H1 (cell line): ENCODE measurements at regions not wholly inside any gene's neighbourhood (a gene's known extent, or its start where the extent isn't known, plus 50 kb on each side); places are given as distances from the start of the nearest gene placed in this dataset.
A peak's percentile ranks its signal among the peaks of the same experiment; 100 is the strongest.

Experiments
- CTCF ChIA-PET: fragments of 300-600 bp; sonication (Branson Sonifier 250); formaldehyde crosslinking; loops from one replicate; lab custom pipeline; 2021; ENCODE audit not compliant: partially characterized antibody; lab: Charles Lee
- POLR2A ChIA-PET: fragments of 300-600 bp; sonication (Branson Sonifier 250); formaldehyde crosslinking; loops from one replicate; lab custom pipeline; 2021; ENCODE audit warnings: inconsistent platforms; ENCODE audit not compliant: partially characterized antibody; lab: Charles Lee
- DNase-seq, 2 experiments: peaks; one replicate each; pipeline versions ENCODE4 v3.0.0 to v3.0.0-alpha.2; 2010 to 2022; ENCODE audit warnings: low spot score in 2 of 2, low read depth in 1 of 2, mixed read lengths in 1 of 2
- FAIRE-seq: peaks from 2 replicates; lab custom pipeline; 2011; peaks lifted over from hg19 to GRCh38; lab: Jason Lieb, UNC
- H2AFZ ChIP-seq: 2 replicates; pipeline ENCODE4 v1.8.1; 2012; ENCODE audit warnings: low read length, inconsistent platforms
- H2AK5ac ChIP-seq: 2 replicates; pipeline ENCODE4 v1.6.1; 2013; ENCODE audit warnings: low read depth, low read length
- H2BK120ac ChIP-seq: replicated peaks from 2 replicates; pipeline ENCODE3; 2013; ENCODE audit warnings: low read depth, low read length, inconsistent platforms
- H2BK12ac ChIP-seq: 2 replicates; pipeline ENCODE4 v1.6.1; 2013; ENCODE audit warnings: low read depth, low read length
- H2BK15ac ChIP-seq: 2 replicates; pipeline ENCODE4 v1.6.1; 2013; ENCODE audit warnings: low read length
- H2BK20ac ChIP-seq: 2 replicates; pipeline ENCODE4 v1.6.1; 2013; ENCODE audit warnings: low read length
- H2BK5ac ChIP-seq: 2 replicates; pipeline ENCODE4 v1.6.1; 2013; ENCODE audit warnings: low read depth, low read length
- H3K14ac ChIP-seq: 2 replicates; pipeline ENCODE4 v1.6.1; 2013; ENCODE audit warnings: inconsistent platforms; ENCODE audit not compliant: insufficient read length
- H3K18ac ChIP-seq: 2 replicates; pipeline ENCODE4 v1.6.1; 2013; ENCODE audit warnings: low read length; ENCODE audit errors: extremely low read depth
- H3K23ac ChIP-seq: 2 replicates; pipeline ENCODE4 v1.6.1; 2013; ENCODE audit warnings: inconsistent platforms; ENCODE audit not compliant: insufficient read length
- H3K23me2 ChIP-seq: 2 replicates; pipeline ENCODE4 v1.6.1; 2013; ENCODE audit warnings: low read depth, low read length
- H3K27ac ChIP-seq: 2 replicates; pipeline ENCODE4 v1.6.1; 2011; ENCODE audit warnings: low read depth, low read length, inconsistent platforms
- H3K27me3 ChIP-seq, 4 experiments: replicated peaks in 1 of 4; 1 replicate in 1 of 4; 2 replicates in 3 of 4; pipeline versions ENCODE4 v1.6.1 to v1.8.1; 2011 to 2013; ENCODE audit warnings: low read length in 3 of 4, mild to moderate bottlenecking in 3 of 4, inconsistent platforms in 2 of 4, mixed read lengths in 2 of 4, moderate library complexity in 1 of 4; ENCODE audit not compliant: control insufficient read depth in 3 of 4, insufficient read depth in 3 of 4; ENCODE audit errors: extremely low read depth in 1 of 4
- H3K36me3 ChIP-seq, 4 experiments: 2 replicates each; pipeline versions ENCODE4 v1.6.1 to v1.8.1; 2011 to 2013; ENCODE audit warnings: mild to moderate bottlenecking in 4 of 4, low read length in 3 of 4, moderate library complexity in 2 of 4, control low read depth in 1 of 4, inconsistent platforms in 1 of 4; ENCODE audit not compliant: insufficient read depth in 4 of 4, control insufficient read depth in 2 of 4
- H3K4ac ChIP-seq: replicated peaks from 2 replicates; pipeline ENCODE3; 2013; ENCODE audit warnings: low read length, low read depth, mixed read lengths, inconsistent platforms; ENCODE audit not compliant: insufficient read length
- H3K4me1 ChIP-seq, 4 experiments: replicated peaks in 1 of 4; 1 replicate in 1 of 4; 2 replicates in 3 of 4; pipeline versions ENCODE4 v1.6.1 to v1.8.1; 2011 to 2013; ENCODE audit warnings: low read length in 3 of 4, inconsistent platforms in 2 of 4, mixed read lengths in 1 of 4; ENCODE audit not compliant: insufficient read depth in 4 of 4, control insufficient read depth in 3 of 4
- H3K4me2 ChIP-seq, 2 experiments: 2 replicates each; pipeline versions ENCODE4 v1.6.1 to v1.8.1; 2011 to 2013; ENCODE audit warnings: low read depth in 2 of 2, low read length in 2 of 2, control low read depth in 1 of 2, inconsistent platforms in 1 of 2, mild to moderate bottlenecking in 1 of 2; ENCODE audit not compliant: insufficient read depth in 1 of 2
- H3K4me3 ChIP-seq, 4 experiments: fragments of 200-600, 300-600 bp in 1 of 4; sonication (generic), shearing (Covaris generic), sonication (Bioruptor Twin) in 1 of 4; 2 replicates each; pipeline versions ENCODE4 v1.5.1 to v1.8.1; 2011 to 2016; ENCODE audit warnings: low read length in 4 of 4, low read depth in 3 of 4, control low read depth in 2 of 4, inconsistent platforms in 2 of 4, mild to moderate bottlenecking in 2 of 4, mixed read lengths in 1 of 4, moderate library complexity in 1 of 4; ENCODE audit not compliant: insufficient read depth in 2 of 4; ENCODE audit errors: extremely low read depth in 1 of 4
- H3K56ac ChIP-seq: replicated peaks from 2 replicates; pipeline ENCODE3; 2013; ENCODE audit warnings: low read depth, mild to moderate bottlenecking, mixed read lengths, low read length, inconsistent platforms; ENCODE audit not compliant: insufficient read length
- H3K79me1 ChIP-seq: 2 replicates; pipeline ENCODE4 v1.6.1; 2013; ENCODE audit warnings: low read depth, low read length, control low read depth
- H3K79me2 ChIP-seq, 2 experiments: 2 replicates each; pipeline versions ENCODE4 v1.6.1 to v1.8.1; 2012 to 2013; ENCODE audit warnings: low read length in 2 of 2, mild to moderate bottlenecking in 2 of 2, inconsistent platforms in 1 of 2; ENCODE audit not compliant: insufficient read depth in 2 of 2, control insufficient read depth in 1 of 2
- H3K9ac ChIP-seq, 4 experiments: replicated peaks in 1 of 4; 1 replicate in 1 of 4; 2 replicates in 3 of 4; pipeline versions ENCODE4 v1.6.1 to v1.8.1; 2011 to 2013; ENCODE audit warnings: low read depth in 3 of 4, low read length in 3 of 4, control low read depth in 2 of 4, mild to moderate bottlenecking in 2 of 4, moderate library complexity in 2 of 4, inconsistent platforms in 1 of 4; ENCODE audit errors: extremely low read depth in 1 of 4
- H3K9me3 ChIP-seq, 2 experiments: 2 replicates each; pipeline versions ENCODE4 v1.6.1 to v1.8.1; 2012 to 2013; ENCODE audit warnings: mild to moderate bottlenecking in 2 of 2, moderate library complexity in 2 of 2, control low read depth in 1 of 2, inconsistent platforms in 1 of 2, low read depth in 1 of 2, low read length in 1 of 2, mixed read lengths in 1 of 2; ENCODE audit not compliant: insufficient read depth in 2 of 2
- H4K20me1 ChIP-seq, 2 experiments: replicated peaks in 1 of 2; 2 replicates each; pipeline versions ENCODE3 to v1.8.1; 2011 to 2013; ENCODE audit warnings: inconsistent platforms in 2 of 2, low read length in 2 of 2, mild to moderate bottlenecking in 1 of 2; ENCODE audit not compliant: insufficient read depth in 2 of 2, control insufficient read depth in 1 of 2
- H4K5ac ChIP-seq: 2 replicates; pipeline ENCODE4 v1.6.1; 2013; ENCODE audit warnings: low read length, low read depth, mixed read lengths, inconsistent platforms; ENCODE audit not compliant: insufficient read length
- H4K8ac ChIP-seq: 2 replicates; pipeline ENCODE4 v1.8.0; 2013; ENCODE audit warnings: mild to moderate bottlenecking, moderate library complexity, low read length, inconsistent platforms; ENCODE audit not compliant: insufficient read depth; ENCODE audit errors: extremely low read depth
- H4K91ac ChIP-seq: replicated peaks from 2 replicates; pipeline ENCODE3; 2013; ENCODE audit warnings: low read length, mixed read lengths, inconsistent platforms; ENCODE audit not compliant: insufficient read length
- CTCF ChIP-seq, 3 experiments: IDR thresholded peaks; 1 replicate in 2 of 3; 2 replicates in 1 of 3; pipeline versions ENCODE4 v1.5.1 to v1.6.1; 2011; ENCODE audit warnings: low read length in 3 of 3, mild to moderate bottlenecking in 3 of 3, inconsistent platforms in 2 of 3, low read depth in 1 of 3, moderate library complexity in 1 of 3; ENCODE audit not compliant: insufficient read depth in 1 of 3; ENCODE audit errors: control extremely low read depth in 1 of 3
- HDAC2 ChIP-seq, 2 experiments: fragments of 300-600 bp in 1 of 2; sonication (generic) in 1 of 2; IDR thresholded peaks; 2 replicates each; pipeline ENCODE4 v1.6.1; 2011 to 2012; ENCODE audit warnings: low read depth in 2 of 2, low read length in 2 of 2, mild to moderate bottlenecking in 2 of 2, moderate library complexity in 2 of 2, borderline replicate concordance in 1 of 2, inconsistent platforms in 1 of 2
- JUN ChIP-seq: IDR thresholded peaks from 2 replicates; pipeline ENCODE4 v1.6.1; 2011; ENCODE audit warnings: low read depth, mild to moderate bottlenecking, improper control_type of control experiment, low read length
- KDM5A ChIP-seq: fragments of 200-600 bp; IDR thresholded peaks from 2 replicates; pipeline ENCODE4 v1.7.1; 2012; ENCODE audit warnings: mild to moderate bottlenecking, low read length, inconsistent platforms, mixed read lengths
- SIN3A ChIP-seq, 2 experiments: IDR thresholded peaks in 1 of 2; conservative IDR thresholded peaks in 1 of 2; 2 replicates each; pipeline ENCODE4 v1.6.1; 2011 to 2012; ENCODE audit warnings: low read length in 2 of 2, improper control_type of control experiment in 1 of 2, low read depth in 1 of 2, mild to moderate bottlenecking in 1 of 2
- YY1 ChIP-seq: IDR thresholded peaks from 2 replicates; pipeline ENCODE4 v1.6.1; 2011; ENCODE audit warnings: low read depth, mild to moderate bottlenecking, low read length
- WGBS, 2 experiments: shearing (Covaris generic) in 1 of 2; methylation state at CpG; one replicate each; pipeline versions ENCODE4 v1.1.6 to v1.1.7; 2013 to 2015; ENCODE audit warnings: low lambda C conversion rate in 2 of 2, mixed read lengths in 2 of 2, inconsistent platforms in 1 of 2, low coverage in 1 of 2, missing lambda C conversion rate in 1 of 2; ENCODE audit not compliant: insufficient replicate concordance in 2 of 2, insufficient coverage in 1 of 2, insufficient read length in 1 of 2; ENCODE audit errors: extremely low coverage in 1 of 2, missing lambda C conversion rate in 1 of 2; 5-methylcytosine and 5-hydroxymethylcytosine counted together

- H2BK20ac ChIP-seq, result no peak overlapping the region
- peaks cover 0 to under 1% of the 10 kb centered on the region in 2 experiments; a peak in 1 of 4 replicates for H3K9me3 ChIP-seq
- H4K20me1 ChIP-seq, result peaks cover 0 to 4% of the 10 kb centered on the region in 2 experiments
- no peak overlapping the region for H4K8ac ChIP-seq
- no peak overlapping the region for H2BK12ac ChIP-seq
- H2BK120ac ChIP-seq, result no peak overlapping the region
- DNase-seq (no peak), FAIRE-seq (no peak)
- H3K4me3 ChIP-seq, result no peak overlapping the region
- H2BK5ac ChIP-seq, result no peak overlapping the region
- H3K18ac ChIP-seq, result no peak overlapping the region
- no peaks in the 10 kb centered on the region; a peak in 1 of 4 replicates for H3K79me2 ChIP-seq
- WGBS, 2 experiments, result 90% methylated on average over 8 of the region's 8 CpGs; no CpG with 5 or more reads in 1 of the 2 experiments
- CTCF ChIA-PET, result no interaction called here
- no peak overlapping the region for H3K4me2 ChIP-seq
- POLR2A ChIA-PET, result interaction anchor here (0.9 kb wide), 1 partner anchor 156 kb away, joined by 3 read pairs; no protein-coding TSS in a partner anchor
- H2AFZ ChIP-seq, result no peak overlapping the region
- H3K4ac ChIP-seq, result no peak overlapping the region
- H4K91ac ChIP-seq, result no peak overlapping the region
- no peak overlapping the region for H3K23ac ChIP-seq
- H3K27me3 ChIP-seq, result peaks cover 0 to 8% (median 1%) of the 10 kb centered on the region in 4 experiments; a peak in 2 of 7 replicates
- H4K5ac ChIP-seq, result no peak overlapping the region
- no peak overlapping the region for H3K14ac ChIP-seq
- no peak for TF ChIP-seq SIN3A (conservative IDR thresholded peaks at IDR 0.05 in 1 of 2, IDR thresholded peaks at IDR 0.05 in 1 of 2; ENCODE audit: low read depth in 1 of 2, low read length in 2 of 2)
- no peak for TF ChIP-seq HDAC2 (IDR thresholded peaks at IDR 0.05; ENCODE audit: borderline replicate concordance in 1 of 2, low read depth in 2 of 2, low read length in 2 of 2)
- TF ChIP-seq JUN, result no peak
- no peak for TF ChIP-seq YY1
- no peak for TF ChIP-seq CTCF (IDR thresholded peaks at IDR 0.05; ENCODE audit: control extremely low read depth in 1 of 3, insufficient read depth in 1 of 3, low read depth in 1 of 3, low read length in 3 of 3)
- no peak for TF ChIP-seq KDM5A
- H3K27ac ChIP-seq, result no peak overlapping the region
- H3K9ac ChIP-seq, result no peak overlapping the region
- H3K36me3 ChIP-seq, result no peaks in the 10 kb centered on the region; a peak in 1 of 8 replicates
- no peak overlapping the region for H2BK15ac ChIP-seq
- H2AK5ac ChIP-seq, result 0 out of 2 replicates have a peak overlapping the region, but pooled peaks have one; percentile 65
- H3K23me2 ChIP-seq, result peaks cover 4% of the 10 kb centered on the region
- no peaks in the 10 kb centered on the region for H3K79me1 ChIP-seq
- no peak overlapping the region for H3K56ac ChIP-seq
- H3K4me1 ChIP-seq, result peaks cover 6 to 10% (median 8%) of the 10 kb centered on the region in 4 experiments; a peak in 6 of 7 replicates
Observed at GRCh38 chr10:70965566-70965965, 77.2 kb upstream of the PCBD1 start.
